IPS DF 6.9 (cell line): ENCODE measurements at regions not wholly inside any gene's neighbourhood (a gene's known extent, or its start where the extent isn't known, plus 50 kb on each side); places are given as distances from the start of the nearest gene placed in this dataset.
"Not testable (repeated sequence)": the region's sequence is repeated elsewhere in the genome, so short reads cannot be mapped to it uniquely, and the experiment has no call there.

Source experiments
- DNase-seq: peaks from one replicate; pipeline ENCODE4 v3.0.0-alpha.2; 2013; ENCODE audit warnings: low read depth, low spot score
- H3K27ac ChIP-seq: one replicate; pipeline ENCODE4 v1.5.1; 2013; ENCODE audit warnings: low read length, control low read depth
- H3K27me3 ChIP-seq: 2 replicates; pipeline ENCODE4 v1.6.1; 2013; ENCODE audit warnings: mild to moderate bottlenecking, low read length; ENCODE audit not compliant: control insufficient read depth, insufficient read depth
- H3K36me3 ChIP-seq: 2 replicates; pipeline ENCODE4 v1.6.1; 2013; ENCODE audit warnings: low read length; ENCODE audit not compliant: control insufficient read depth, insufficient read depth
- H3K4me1 ChIP-seq: 2 replicates; pipeline ENCODE4 v1.6.1; 2013; ENCODE audit warnings: low read length; ENCODE audit not compliant: control insufficient read depth, insufficient read depth
- H3K4me3 ChIP-seq: 2 replicates; pipeline ENCODE4 v1.5.1; 2013; ENCODE audit warnings: mild to moderate bottlenecking, low read length
- H3K9me3 ChIP-seq: 2 replicates; pipeline ENCODE4 v1.6.1; 2013; ENCODE audit warnings: low read length, inconsistent platforms; ENCODE audit not compliant: control insufficient read depth, insufficient read depth
- WGBS: extraction: QIAGEN DNeasy Blood & Tissue Kit; methylation state at CpG from one replicate; pipeline ENCODE4 v1.1.7; 2013; ENCODE audit warnings: mixed read lengths, missing lambda C conversion rate; ENCODE audit not compliant: insufficient read length, insufficient coverage; 5-methylcytosine and 5-hydroxymethylcytosine counted together

DNA sequence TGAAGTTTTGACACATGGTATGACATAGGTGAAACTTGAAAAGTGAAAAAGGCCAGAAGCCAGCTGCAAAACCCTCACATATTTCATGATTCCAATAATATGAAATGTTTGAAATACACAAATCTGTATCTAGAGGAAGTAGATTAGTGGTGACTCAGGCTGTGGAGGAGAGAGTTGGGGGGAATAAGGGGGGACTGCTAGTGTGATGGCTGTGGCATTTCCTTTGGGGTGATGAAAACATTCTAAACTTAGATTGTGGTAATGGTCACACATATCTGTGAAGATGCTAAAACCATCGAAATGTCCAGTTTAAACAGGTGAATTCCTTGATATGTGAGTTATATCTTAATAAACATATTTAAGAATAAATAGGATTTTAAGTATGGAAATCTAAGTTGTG lies 343.5 kb upstream of the SFRP2 start:
- H3K9me3 ChIP-seq: no peaks in the 10 kb centered on the region
- no peak for DNase-seq
- no CpG with 5 or more reads among the region's 1 CpG for WGBS
- H3K4me1 ChIP-seq: peaks cover 1% of the 10 kb centered on the region; the same call in 1 of the 2 replicates
- no peaks in the 10 kb centered on the region for H3K27me3 ChIP-seq
- H3K4me3 ChIP-seq: no peak overlapping the region
- H3K27ac ChIP-seq: no peak overlapping the region
- H3K36me3 ChIP-seq: no peaks in the 10 kb centered on the region

DNA sequence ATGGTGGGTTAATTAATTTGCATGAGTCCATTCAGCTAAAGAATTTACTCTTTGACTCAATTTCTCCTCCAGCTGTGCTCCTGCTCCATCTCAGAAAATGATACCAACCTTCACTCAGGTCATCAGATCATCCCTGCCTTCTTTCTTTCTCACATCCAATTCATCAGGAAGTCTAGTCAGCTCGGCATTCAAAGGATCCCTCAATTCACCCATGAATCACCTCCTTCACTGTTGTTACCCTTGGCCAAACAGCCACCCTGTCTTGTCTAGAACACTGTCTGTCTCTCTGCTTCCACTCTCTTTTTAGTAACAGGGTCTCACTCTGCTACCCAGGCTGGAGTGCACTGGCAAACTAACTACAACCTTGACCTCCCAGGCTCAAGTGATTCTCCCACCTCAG lies 337.4 kb upstream of the SFRP2 start:
- WGBS: no CpG with 5 or more reads among the region's 1 CpG
- Histone ChIP-seq H3K4me1 (no peaks in the 10 kb centered on the region; the same call in 1 of the 2 replicates), H3K9me3 (no peaks in the 10 kb centered on the region), H3K36me3 (no peaks in the 10 kb centered on the region), H3K27ac (no peak overlapping the region), H3K4me3 (no peak overlapping the region), H3K27me3 (no peaks in the 10 kb centered on the region)
- DNase-seq: no peak

DNA sequence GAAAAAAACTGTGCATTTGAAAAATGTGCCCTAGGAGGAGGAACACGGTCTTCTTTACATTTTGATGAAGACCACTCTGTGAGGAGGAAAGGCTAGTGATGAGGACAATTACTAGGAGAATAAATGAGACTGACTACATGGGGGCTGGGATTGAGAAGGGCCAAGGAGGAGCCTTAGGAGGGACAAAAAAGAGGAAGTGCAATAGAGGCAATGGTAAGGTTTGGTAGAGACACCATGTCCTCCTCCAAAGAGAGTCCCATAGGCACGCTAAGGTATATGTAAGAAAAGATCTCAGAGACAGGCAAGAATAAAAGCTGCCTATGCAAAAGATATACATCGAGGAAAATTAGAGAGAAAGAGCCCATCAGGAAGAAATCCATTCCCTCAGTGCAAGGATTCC lies 336.5 kb upstream of the SFRP2 start:
- no peaks in the 10 kb centered on the region for H3K27me3 ChIP-seq
- no CpG with 5 or more reads among the region's 3 CpGs for WGBS
- no peak for DNase-seq

DNA sequence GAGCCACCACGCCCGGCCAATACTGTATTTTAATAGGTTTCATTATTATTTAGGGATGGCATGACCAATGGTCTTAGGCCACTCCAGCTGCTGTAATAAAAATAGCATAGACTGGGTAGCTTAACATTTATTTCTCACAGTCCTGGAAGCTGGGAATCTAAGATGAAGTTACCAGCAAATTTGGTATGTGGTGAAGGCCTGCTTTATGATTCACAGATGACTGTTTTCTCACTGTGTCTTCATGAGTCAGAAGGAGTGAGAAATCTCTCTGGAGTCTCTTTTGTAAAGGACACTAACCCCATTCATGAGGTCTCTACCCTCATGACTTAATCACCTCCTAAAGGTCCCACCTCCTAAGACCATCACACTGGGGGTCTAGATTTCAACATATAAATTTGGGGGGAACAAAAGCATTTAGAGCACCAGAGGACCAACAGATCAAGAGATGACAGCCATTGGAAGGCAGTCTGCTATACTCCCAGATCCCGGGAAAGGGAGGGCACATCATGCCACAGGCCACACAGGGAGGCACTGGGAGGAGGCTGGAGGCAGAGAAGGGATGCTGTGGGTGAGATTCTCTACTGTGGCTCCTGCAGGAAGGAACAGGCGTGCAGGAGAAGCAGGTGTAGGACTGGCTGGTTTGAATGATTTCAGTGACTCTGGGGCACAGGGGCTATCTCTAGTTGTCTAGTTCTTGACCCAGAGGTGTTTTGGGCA lies 335.8 kb upstream of the SFRP2 start:
- no peaks in the 10 kb centered on the region; the same call in 1 of the 2 replicates for H3K4me1 ChIP-seq
- DNase-seq: no peak
- WGBS: no CpG with 5 or more reads among the region's 4 CpGs
- H3K27ac ChIP-seq: no peak overlapping the region
- H3K27me3 ChIP-seq: no peaks in the 10 kb centered on the region
- H3K36me3 ChIP-seq: no peaks in the 10 kb centered on the region
- no peaks in the 10 kb centered on the region for H3K9me3 ChIP-seq
- no peak overlapping the region for H3K4me3 ChIP-seq

More for the DNA sequence above, 336.5 kb upstream of the SFRP2 start:
- Histone ChIP-seq H3K4me3 (no peak overlapping the region), H3K9me3 (no peaks in the 10 kb centered on the region), H3K4me1 (no peaks in the 10 kb centered on the region; the same call in 1 of the 2 replicates), H3K36me3 (no peaks in the 10 kb centered on the region), H3K27ac (no peak overlapping the region)

DNA sequence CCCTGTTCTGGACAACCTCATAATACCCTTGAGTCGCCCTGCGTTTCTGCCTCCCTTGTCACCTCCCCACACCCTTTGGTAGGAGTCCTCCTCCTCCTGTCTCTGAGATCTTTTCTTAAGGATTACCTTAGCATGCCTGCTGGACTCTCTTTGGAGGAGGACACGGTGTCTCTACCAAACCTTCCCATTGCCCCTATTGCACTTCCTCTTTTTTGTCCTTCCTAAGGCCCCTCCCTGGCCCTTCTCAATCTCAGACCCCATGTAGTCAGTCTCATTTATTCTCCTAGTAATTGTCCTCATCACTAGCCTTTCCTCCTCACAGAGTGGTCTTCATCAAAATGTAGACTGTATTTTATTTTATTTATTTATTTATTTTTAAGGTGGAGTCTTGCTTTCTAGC lies 335.0 kb upstream of the SFRP2 start:
- Histone ChIP-seq H3K4me1 (no peaks in the 10 kb centered on the region; the same call in 1 of the 2 replicates), H3K9me3 (no peaks in the 10 kb centered on the region), H3K36me3 (no peaks in the 10 kb centered on the region), H3K27me3 (no peaks in the 10 kb centered on the region), H3K27ac (no peak overlapping the region), H3K4me3 (no peak overlapping the region)
- no peak for DNase-seq
- no CpG with 5 or more reads among the region's 3 CpGs for WGBS

DNA sequence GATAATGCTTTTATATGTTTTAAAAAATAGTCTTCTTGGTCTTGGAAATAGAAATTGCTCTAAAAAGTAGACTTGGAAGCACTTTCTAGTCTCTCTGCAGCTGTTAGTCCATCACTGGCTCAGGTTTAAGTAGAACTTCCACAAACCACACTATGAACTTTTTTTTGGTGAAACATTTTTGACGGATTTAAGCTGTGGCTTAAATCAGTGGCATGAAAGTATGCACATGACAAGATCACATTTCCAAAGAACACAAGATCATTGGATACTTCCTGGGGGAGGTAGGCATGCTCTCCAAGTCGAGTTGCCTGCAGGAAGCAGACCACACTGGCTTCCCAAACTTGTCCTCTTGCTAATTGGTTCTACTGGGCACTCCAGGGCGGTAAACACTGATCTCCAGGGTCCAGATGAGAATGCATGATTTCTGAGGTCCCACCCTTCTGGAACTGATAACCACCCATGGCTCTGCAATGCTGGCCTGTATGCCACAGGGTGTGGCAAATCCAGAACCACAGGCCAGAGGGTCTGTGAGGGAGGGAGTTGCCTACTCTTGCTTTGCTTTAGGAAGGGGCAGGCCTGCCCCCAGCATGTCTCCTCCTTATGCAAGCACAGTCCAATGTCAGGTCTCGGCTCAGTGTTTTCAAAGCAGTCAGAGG lies 331.9 kb upstream of the SFRP2 start:
- H3K36me3 ChIP-seq: no peaks in the 10 kb centered on the region
- H3K4me3 ChIP-seq: no peak overlapping the region
- no peak for DNase-seq
- no peaks in the 10 kb centered on the region; the same call in 1 of the 2 replicates for H3K4me1 ChIP-seq
- no peak overlapping the region for H3K27ac ChIP-seq
- H3K27me3 ChIP-seq: no peaks in the 10 kb centered on the region
- WGBS: no CpG with 5 or more reads among the region's 4 CpGs
- no peaks in the 10 kb centered on the region for H3K9me3 ChIP-seq

DNA sequence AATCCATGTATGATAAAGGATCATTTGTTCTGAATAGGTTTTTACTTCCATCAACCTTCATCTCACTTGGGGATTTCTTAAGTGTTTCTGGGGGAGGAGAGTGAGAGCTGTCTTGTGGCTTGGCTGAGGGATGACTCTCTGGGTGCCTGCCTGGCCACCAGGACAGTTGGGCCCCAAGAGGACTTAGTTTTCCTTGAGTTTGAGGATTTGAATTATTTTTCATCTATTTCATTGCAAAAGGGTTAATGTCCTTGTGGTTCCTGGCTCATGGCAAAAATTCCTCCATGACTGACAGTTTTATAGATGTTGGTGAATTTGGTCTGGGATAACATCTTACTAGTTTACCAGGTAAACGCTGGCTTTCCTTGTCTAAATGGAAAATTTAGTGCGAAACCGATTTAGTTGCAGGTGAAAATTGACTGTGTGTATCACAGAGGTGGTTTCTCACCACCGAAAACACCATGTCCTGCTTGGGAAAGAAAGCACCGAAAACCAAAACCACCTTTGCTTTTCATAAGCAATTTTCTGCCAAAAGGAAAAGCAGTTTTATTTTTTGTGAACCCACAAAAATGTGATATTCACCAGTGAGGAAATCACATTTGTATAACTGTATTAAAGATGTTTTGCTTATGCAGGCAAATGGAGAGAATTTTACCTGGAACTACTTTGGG lies 331.3 kb upstream of the SFRP2 start:
- no peak for DNase-seq
- H3K27ac ChIP-seq: no peak overlapping the region
- no peaks in the 10 kb centered on the region for H3K36me3 ChIP-seq
- no peaks in the 10 kb centered on the region for H3K27me3 ChIP-seq
- H3K4me3 ChIP-seq: no peak overlapping the region
- H3K4me1 ChIP-seq: no peaks in the 10 kb centered on the region; the same call in 1 of the 2 replicates
- no peaks in the 10 kb centered on the region for H3K9me3 ChIP-seq
- no CpG with 5 or more reads among the region's 5 CpGs for WGBS

DNA sequence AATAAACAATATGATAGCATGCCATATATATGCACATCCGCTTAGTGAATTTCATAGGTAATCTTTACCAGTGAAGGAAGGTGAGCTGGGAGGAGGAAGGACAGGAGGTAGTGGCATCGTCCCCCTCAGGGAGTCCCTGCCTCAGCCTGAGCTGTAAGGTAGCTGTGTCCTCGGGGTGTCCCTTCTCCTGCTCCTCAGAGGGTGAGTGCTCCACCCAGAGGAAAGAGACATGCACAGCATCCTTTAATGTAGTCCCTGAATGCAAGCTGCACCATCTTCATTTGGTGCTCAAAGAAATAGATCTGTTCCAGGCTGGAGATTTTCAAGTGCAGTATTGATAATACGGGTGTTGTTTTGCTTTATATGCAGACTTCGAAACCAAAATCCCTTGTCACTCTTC lies 330.4 kb upstream of the SFRP2 start:
- Histone ChIP-seq H3K4me3 (no peak overlapping the region), H3K27ac (no peak overlapping the region), H3K4me1 (no peaks in the 10 kb centered on the region; the same call in 1 of the 2 replicates), H3K36me3 (no peaks in the 10 kb centered on the region), H3K27me3 (no peaks in the 10 kb centered on the region), H3K9me3 (no peaks in the 10 kb centered on the region)
- no peak for DNase-seq
- no CpG with 5 or more reads among the region's 5 CpGs for WGBS

DNA sequence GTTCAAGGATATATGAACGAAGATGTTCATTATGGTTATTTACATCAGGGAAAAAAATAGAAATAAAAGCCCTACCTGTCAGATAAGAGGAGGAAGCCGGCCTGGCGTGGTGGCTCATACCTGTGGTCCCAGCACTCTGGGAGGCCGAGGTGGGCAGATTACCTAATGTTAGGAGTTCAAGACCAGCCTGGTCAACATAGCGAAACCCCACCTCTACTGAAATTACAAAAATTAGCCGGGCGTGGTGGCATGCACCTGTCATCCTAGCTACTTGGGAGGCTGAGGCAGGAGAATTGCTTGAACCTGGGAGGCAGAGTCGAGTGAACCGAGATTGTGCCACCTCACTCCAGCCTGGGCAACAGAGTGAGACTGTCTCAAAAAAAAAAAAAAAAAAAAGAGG lies 328.8 kb upstream of the SFRP2 start:
- DNase-seq, H3K4me3 ChIP-seq, H3K9me3 ChIP-seq, H3K27ac ChIP-seq, H3K4me1 ChIP-seq, H3K27me3 ChIP-seq, H3K36me3 ChIP-seq: not testable (repeated sequence)
- WGBS: no CpG with 5 or more reads among the region's 9 CpGs

DNA sequence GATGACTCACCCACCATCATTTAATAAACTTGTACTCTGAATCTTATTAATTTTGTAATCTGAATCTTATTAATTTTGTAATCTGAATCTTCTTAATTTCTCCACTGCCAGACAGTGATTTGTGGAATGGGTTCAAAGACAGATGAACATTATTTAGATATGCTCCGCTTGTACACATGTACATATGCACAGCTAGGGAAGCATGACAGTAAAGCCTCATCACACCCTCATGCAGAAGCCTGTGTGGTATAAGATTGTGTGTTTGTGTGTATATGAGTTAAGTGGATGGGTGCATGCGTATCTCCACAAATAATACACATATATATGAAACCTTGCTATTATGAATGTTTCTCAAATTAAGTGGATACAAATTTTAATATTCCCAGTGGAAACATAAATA lies 318.5 kb upstream of the SFRP2 start:
- no CpG with 5 or more reads among the region's 2 CpGs for WGBS
- no peak for DNase-seq
- Histone ChIP-seq H3K27ac (no peak overlapping the region), H3K9me3 (no peaks in the 10 kb centered on the region), H3K4me3 (no peak overlapping the region), H3K27me3 (no peaks in the 10 kb centered on the region), H3K36me3 (no peaks in the 10 kb centered on the region), H3K4me1 (no peaks in the 10 kb centered on the region)
